ENCODE measurements at regions not wholly inside any gene's neighbourhood (a gene's known extent, or its start where the extent isn't known, plus 50 kb on each side); places are given as distances from the start of the nearest gene placed in this dataset.

DNA sequence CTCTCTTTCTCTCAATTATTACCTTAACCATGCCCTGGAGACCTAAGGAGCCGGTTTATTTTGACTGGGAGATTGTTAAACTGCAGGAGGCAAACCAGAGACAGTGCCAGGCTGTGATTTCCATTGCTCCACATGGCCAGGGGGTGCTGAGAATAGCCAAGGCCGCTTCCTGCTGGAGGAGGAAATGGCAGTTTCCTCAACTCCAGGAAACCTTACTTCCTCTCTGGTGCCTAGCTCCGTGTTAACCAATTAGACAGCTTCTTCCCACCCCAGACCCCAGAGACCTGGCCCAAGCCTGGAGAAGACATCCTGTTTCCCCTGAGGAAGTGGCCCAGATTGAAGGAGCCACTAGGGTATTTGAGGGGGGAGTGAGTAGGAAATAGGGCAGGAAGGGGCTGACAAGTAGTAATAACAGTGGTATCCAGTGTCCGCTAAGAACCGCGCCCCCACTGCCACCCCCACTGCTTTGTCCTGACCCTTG lies 161.2 kb downstream of the PLPP3 start:
- TF ChIP-seq, protein P1, sequence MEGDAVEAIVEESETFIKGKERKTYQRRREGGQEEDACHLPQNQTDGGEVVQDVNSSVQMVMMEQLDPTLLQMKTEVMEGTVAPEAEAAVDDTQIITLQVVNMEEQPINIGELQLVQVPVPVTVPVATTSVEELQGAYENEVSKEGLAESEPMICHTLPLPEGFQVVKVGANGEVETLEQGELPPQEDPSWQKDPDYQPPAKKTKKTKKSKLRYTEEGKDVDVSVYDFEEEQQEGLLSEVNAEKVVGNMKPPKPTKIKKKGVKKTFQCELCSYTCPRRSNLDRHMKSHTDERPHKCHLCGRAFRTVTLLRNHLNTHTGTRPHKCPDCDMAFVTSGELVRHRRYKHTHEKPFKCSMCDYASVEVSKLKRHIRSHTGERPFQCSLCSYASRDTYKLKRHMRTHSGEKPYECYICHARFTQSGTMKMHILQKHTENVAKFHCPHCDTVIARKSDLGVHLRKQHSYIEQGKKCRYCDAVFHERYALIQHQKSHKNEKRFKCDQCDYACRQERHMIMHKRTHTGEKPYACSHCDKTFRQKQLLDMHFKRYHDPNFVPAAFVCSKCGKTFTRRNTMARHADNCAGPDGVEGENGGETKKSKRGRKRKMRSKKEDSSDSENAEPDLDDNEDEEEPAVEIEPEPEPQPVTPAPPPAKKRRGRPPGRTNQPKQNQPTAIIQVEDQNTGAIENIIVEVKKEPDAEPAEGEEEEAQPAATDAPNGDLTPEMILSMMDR (IDR thresholded peaks at IDR 0.05; ENCODE audit: low read length), result no peak
- TF ChIP-seq EZH2 (IDR thresholded peaks at IDR 0.05; ENCODE audit: borderline replicate concordance, low read length), result no peak
